GM18951 (cell line): ENCODE measurements at regions not wholly inside any gene's neighbourhood (a gene's known extent, or its start where the extent isn't known, plus 50 kb on each side); places are given as distances from the start of the nearest gene placed in this dataset.
"Not testable (repeated sequence)": the region's sequence is repeated elsewhere in the genome, so short reads cannot be mapped to it uniquely, and the experiment has no call there.

Experiments used
- POLR2A ChIP-seq: IDR thresholded peaks from 4 replicates; pipeline ENCODE4 v1.6.1; 2011; ENCODE audit warnings: mild to moderate bottlenecking; ENCODE audit not compliant: insufficient read length, insufficient read depth; ENCODE audit errors: extremely low read depth
- in situ Hi-C: fragments of 300-500 bp; cut with MboI; formaldehyde crosslinking; loops from one replicate; pipeline ENCODE4 v1.12.0; 2022; ENCODE audit warnings: low sequenced_read_pairs, mixed read lengths, inconsistent platforms; ENCODE audit not compliant: unreplicated experiment

- no peak for TF ChIP-seq POLR2A
- in situ Hi-C loops, result no loop called here
These were observed 161.6 kb upstream of the EXOC2 start for GRCh38 chr6:854406-855118.

GRCh38 chr6:852216-852615 is 159.3 kb upstream of the EXOC2 start:
- in situ Hi-C loops, result not testable (repeated sequence)

GRCh38 chr6:849075-849506 is 156.2 kb upstream of the EXOC2 start:
- TF ChIP-seq POLR2A, result no peak

GRCh38 chr6:845566-845965 is 152.6 kb upstream of the EXOC2 start:
- no peak for TF ChIP-seq POLR2A
- in situ Hi-C loops, result no loop called here

More at GRCh38 chr6:849075-849506, 156.2 kb upstream of the EXOC2 start:
- in situ Hi-C loops, result no loop called here

GRCh38 chr6:845101-845500 is 152.2 kb upstream of the EXOC2 start:
- in situ Hi-C loops, result no loop called here
- TF ChIP-seq POLR2A, result no peak

- in situ Hi-C loops, result no loop called here
- TF ChIP-seq POLR2A, result no peak
These were observed 149.2 kb upstream of the EXOC2 start for GRCh38 chr6:842141-842540.

- no peak for TF ChIP-seq POLR2A
- in situ Hi-C loops, result no loop called here
These were observed 148.6 kb upstream of the EXOC2 start for GRCh38 chr6:841569-841968.

- in situ Hi-C loops, result no loop called here
- TF ChIP-seq POLR2A, result no peak
These were observed 146.3 kb upstream of the EXOC2 start for GRCh38 chr6:839201-839600.

GRCh38 chr6:837380-837779 is 144.4 kb upstream of the EXOC2 start:
- TF ChIP-seq POLR2A, result no peak
- in situ Hi-C loops, result no loop called here

- TF ChIP-seq POLR2A, result no peak
- in situ Hi-C loops, result no loop called here
These were observed 143.4 kb upstream of the EXOC2 start for GRCh38 chr6:836276-836853.

- no peak for TF ChIP-seq POLR2A
- in situ Hi-C loops, result no loop called here
These were observed 142.7 kb upstream of the EXOC2 start for GRCh38 chr6:835476-836160.

- TF ChIP-seq POLR2A, result no peak
- in situ Hi-C loops, result no loop called here
These were observed 141.9 kb upstream of the EXOC2 start for GRCh38 chr6:834866-835265.

- in situ Hi-C loops, result no loop called here
These were observed 141.3 kb upstream of the EXOC2 start for GRCh38 chr6:834190-834589.

GRCh38 chr6:832804-833203 is 139.9 kb upstream of the EXOC2 start:
- in situ Hi-C loops, result not testable (repeated sequence)

More at GRCh38 chr6:834190-834589, 141.3 kb upstream of the EXOC2 start:
- TF ChIP-seq POLR2A, result no peak
